ENCODE measurements at regions not wholly inside any gene's neighbourhood (a gene's known extent, or its start where the extent isn't known, plus 50 kb on each side); places are given as distances from the start of the nearest gene placed in this dataset.
A peak's percentile ranks its signal among the peaks of the same experiment; 100 is the strongest.

DNA sequence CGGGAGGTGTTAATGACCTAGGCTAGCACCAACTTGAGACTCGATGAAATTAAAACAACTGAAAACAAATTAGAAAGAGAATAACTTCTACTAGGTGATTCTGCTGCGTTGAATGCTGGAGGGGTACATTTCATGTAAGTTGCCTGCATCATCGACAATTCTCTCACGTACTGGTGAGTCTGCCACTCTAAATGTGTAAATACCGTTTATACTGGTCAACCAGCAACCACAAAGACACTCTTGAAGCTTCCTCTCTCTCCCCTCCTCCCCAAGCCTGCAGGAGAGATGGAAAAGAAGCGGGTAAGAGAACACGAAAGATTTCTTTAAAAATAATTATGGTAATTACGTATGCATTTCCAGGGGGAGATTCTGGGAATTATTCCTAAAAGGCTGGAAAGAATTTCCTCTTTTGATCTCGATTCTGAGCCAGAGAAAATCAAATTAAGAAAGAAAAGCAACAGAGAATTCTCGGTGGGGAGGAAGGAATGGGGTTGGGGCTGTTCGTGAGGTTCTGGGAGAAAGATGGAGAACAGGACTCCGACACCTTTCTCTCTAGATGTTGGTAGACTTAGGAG, 68.6 kb upstream of the MRTFB start:
- in situ Hi-C loops (cut with MboI; ENCODE audit: low pct_unique_long_range_greater_than_20kb in 2 of 9, low sequenced_read_pairs in 9 of 9, unreplicated experiment in 9 of 9) = loop anchor here in 1 of 9 experiments (10.0 to 25.0 kb wide), 2 partner anchors 58 to 185 kb away; no protein-coding TSS in a partner anchor
- ATAC-seq (replicated peaks in 6 of 8) = no peak
- no peak overlapping the region for H3K4me3 ChIP-seq
- H3K4me1 ChIP-seq (replicated peaks in 1 of 2) = peaks cover 3 to 22% of the 10 kb centered on the region in 2 donors
- WGBS, 10 experiments = 20 to 83% (median 71%) methylated on average over 1 to 13 of the region's 13 CpGs
- peak overlapping the region in 1 of 2 donors; percentile 2 for H3K27ac ChIP-seq

DNA sequence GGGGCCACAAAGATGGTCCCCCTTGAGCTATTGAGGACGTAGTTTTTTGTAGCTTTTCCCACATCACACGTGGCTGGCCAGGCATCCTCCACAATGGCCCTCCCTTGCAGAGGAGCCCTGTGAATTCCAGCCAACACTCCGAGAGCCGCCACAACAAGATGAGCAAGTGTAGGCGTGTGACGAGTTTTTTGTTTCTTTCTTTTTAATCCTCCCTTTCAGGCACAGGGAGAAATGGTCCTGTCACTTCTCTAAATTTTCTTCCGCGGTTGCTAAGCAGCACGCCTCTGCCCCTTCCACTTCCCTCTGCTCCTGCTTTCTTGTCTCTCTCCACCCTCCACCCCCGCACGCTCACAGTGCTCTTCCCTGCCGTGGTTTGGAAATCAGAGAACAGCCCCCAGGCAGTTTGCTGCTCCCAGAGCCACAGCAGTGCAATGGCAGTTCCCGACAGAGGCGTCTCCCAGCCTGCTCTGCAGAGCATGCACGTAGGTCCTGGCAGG, 68.0 kb upstream of the MRTFB start:
- Histone ChIP-seq H3K27ac (peak overlapping the region in 1 of 2 donors; percentile 2), H3K4me1 (replicated peaks in 1 of 2) (peaks cover 3 to 22% of the 10 kb centered on the region in 2 donors), H3K4me3 (peak overlapping the region; percentile 0 to 19 (median 10))
- in situ Hi-C loops (cut with MboI; ENCODE audit: low pct_unique_long_range_greater_than_20kb in 2 of 9, low sequenced_read_pairs in 9 of 9, unreplicated experiment in 9 of 9) = loop anchor here in 1 of 9 experiments (10.0 to 25.0 kb wide), 2 partner anchors 58 to 184 kb away; no protein-coding TSS in a partner anchor
- ATAC-seq (replicated peaks in 6 of 8) = peak; percentile 93 to 98 (median 98)
- WGBS, 10 experiments = 0 to 10% (median 0%) methylated on average over 1 to 3 of the region's 15 CpGs; no CpG with 5 or more reads in 4 of the 10 experiments

DNA sequence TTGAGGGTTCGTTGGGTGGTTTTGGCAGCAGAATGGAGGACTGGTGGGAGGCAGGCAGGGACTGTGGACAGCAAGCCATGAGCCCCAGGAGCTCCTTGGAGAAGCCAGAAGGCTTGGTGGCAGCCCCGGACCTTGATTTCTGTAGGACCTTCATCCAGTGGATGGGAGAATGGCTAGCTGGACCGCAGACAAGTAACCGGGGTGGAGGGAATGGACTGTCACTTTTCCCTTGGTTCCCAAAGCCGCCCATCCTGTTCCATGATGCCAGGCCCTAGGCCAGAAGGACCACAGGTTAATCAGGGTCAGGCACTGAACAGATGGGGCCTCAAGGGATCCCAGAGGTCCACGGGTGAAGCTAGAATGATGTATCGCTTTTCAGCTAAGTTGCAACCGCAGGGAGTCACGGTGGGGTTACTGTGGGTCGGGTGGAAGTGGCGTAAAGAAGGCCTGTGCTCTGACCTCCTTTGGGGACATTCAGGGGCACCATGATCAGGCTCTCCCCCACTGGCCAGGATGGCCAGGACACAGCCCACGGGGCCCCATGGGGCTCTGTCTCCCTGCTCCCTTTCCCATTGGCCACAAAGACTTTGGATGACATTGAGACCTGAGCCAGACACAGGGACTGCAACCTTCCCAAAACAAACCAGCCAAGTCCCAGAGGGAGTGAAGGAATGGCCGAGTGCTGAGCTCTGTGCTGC, 66.9 kb upstream of the MRTFB start:
- Histone ChIP-seq H3K27ac (no peak overlapping the region), H3K4me1 (replicated peaks in 1 of 2) (peaks cover 3 to 22% of the 10 kb centered on the region in 2 donors), H3K4me3 (no peak overlapping the region)
- in situ Hi-C loops (cut with MboI; ENCODE audit: low pct_unique_long_range_greater_than_20kb in 2 of 9, low sequenced_read_pairs in 9 of 9, unreplicated experiment in 9 of 9) = loop anchor here in 1 of 9 experiments (10.0 to 25.0 kb wide), 2 partner anchors 59 to 183 kb away; no protein-coding TSS in a partner anchor
- ATAC-seq (replicated peaks in 6 of 8) = no peak
- 53 to 95% (median 84%) methylated on average over 1 to 13 of the region's 13 CpGs; no CpG with 5 or more reads in 2 of the 10 experiments for WGBS, 10 experiments

DNA sequence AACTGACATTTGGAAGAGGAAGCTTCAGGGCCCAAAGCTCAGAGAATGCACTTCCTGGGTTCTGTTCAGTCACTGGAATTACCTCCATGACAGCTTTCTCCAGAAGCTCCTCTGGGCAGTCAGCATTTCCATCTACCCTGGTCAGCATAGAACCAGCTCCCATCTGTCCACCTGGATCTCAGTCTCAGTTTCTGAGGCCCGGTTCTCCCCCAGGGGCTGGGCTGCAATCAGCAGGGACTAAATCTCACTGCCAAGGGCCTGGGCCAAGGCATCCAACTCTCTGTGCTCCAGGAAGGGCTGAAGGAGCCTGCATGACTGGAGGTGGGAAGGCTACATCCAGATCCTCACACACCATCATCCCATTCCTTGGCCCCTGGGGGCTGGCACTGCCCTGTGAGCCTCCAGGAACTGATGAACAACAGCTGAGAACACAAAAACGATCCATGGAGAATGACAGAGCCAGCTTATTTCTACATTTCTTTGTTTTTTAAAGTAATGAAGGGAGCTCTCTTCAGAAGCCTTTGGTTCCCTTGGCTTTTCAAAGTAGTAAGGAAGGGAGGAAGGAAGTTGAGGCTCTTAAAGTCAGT, 66.3 kb upstream of the MRTFB start:
- in situ Hi-C loops (cut with MboI; ENCODE audit: low pct_unique_long_range_greater_than_20kb in 2 of 9, low sequenced_read_pairs in 9 of 9, unreplicated experiment in 9 of 9) = loop anchor here in 1 of 9 experiments (10.0 to 25.0 kb wide), 2 partner anchors 60 to 182 kb away; no protein-coding TSS in a partner anchor
- 13 to 100% (median 70%) methylated on average over 1 to 2 of the region's 2 CpGs; no CpG with 5 or more reads in 5 of the 10 experiments for WGBS, 10 experiments
- ATAC-seq (replicated peaks in 6 of 8) = no peak
- peaks cover 3 to 22% of the 10 kb centered on the region in 2 donors for H3K4me1 ChIP-seq (replicated peaks in 1 of 2)
- no peak overlapping the region for H3K27ac ChIP-seq
- H3K4me3 ChIP-seq = no peak overlapping the region

DNA sequence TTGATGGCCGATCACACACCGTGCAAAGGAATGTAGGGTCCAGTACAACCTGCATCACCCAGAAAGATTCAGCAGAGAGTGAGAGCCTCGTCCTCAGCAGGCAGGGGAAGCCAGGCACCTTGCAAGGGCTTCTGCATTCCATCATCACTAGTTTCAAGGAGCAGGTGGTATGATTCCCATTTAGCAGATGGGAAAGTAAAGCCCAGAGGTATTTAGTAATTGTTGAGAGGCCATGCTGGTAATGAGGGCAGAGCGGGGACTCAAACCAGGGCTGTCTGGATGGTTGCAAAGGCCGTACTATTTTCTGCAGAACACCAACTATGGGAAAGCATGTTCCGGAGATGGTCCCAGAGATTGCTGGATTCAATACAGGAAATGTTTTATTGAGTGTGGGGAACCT, 65.8 kb upstream of the MRTFB start:
- in situ Hi-C loops (cut with MboI; ENCODE audit: low pct_unique_long_range_greater_than_20kb in 2 of 9, low sequenced_read_pairs in 9 of 9, unreplicated experiment in 9 of 9) = loop anchor here in 1 of 9 experiments (10.0 to 25.0 kb wide), 2 partner anchors 61 to 182 kb away; no protein-coding TSS in a partner anchor
- WGBS, 10 experiments = 87 to 100% (median 100%) methylated on average over 1 to 4 of the region's 6 CpGs; no CpG with 5 or more reads in 4 of the 10 experiments
- ATAC-seq (replicated peaks in 6 of 8) = no peak
- no peak overlapping the region for H3K4me3 ChIP-seq
- peaks cover 3 to 20% of the 10 kb centered on the region in 2 donors for H3K4me1 ChIP-seq (replicated peaks in 1 of 2)
- H3K27ac ChIP-seq = no peak overlapping the region

DNA sequence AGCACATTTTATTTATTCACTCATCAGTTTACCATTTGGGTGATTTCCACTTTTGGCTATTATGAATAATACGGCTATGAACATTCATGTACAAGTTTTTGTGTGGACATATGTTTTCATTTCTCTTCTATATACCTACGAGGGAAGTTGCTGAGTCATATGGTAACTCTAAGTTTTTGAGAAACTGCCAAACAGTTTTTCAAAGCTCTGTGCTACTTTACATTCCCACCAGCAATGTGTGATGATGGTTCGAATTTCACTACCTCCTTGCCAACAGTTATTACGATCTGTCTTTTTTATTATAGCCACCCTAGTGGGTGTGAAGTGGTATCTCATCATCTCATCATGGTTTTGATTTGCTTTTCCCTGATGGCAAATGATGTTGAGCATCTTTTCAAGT, 63.7 kb upstream of the MRTFB start:
- no peak overlapping the region for H3K27ac ChIP-seq
- H3K4me3 ChIP-seq = no peak overlapping the region
- WGBS, 10 experiments = 0 to 100% (median 44%) methylated on average over 1 to 4 of the region's 4 CpGs
- in situ Hi-C loops (cut with MboI; ENCODE audit: low pct_unique_long_range_greater_than_20kb in 2 of 9, low sequenced_read_pairs in 9 of 9, unreplicated experiment in 9 of 9) = loop anchor here in 1 of 9 experiments (10.0 to 25.0 kb wide), 2 partner anchors 63 to 180 kb away; no protein-coding TSS in a partner anchor
- peak in 2 of 8 experiments; percentile 7 to 10 for ATAC-seq (replicated peaks in 6 of 8)
- H3K4me1 ChIP-seq (replicated peaks in 1 of 2) = peaks cover 3 to 21% of the 10 kb centered on the region in 2 donors

DNA sequence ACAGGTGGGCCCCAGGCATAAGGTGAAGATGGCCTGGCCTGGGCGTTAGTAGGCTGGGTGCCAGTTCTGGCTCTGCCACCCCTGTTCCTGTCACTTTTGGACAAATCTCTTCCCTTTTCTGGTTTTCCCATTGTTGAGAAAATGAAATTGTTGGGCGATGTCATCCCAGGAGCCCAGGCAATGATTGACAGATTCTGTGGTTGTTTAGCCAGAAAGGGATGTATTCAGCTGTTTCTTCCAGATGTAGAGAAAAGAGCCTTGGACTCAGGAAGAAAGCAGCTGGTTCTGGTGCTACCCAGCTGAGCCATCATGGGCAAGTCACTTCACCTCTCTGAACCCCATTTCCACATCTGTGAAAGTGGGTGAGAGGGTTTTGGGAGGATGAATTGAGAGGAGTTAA, 60.1 kb upstream of the MRTFB start:
- Histone ChIP-seq H3K4me1 (replicated peaks in 1 of 2) (peaks cover 11 to 17% of the 10 kb centered on the region in 2 donors), H3K27ac (no peak overlapping the region), H3K4me3 (no peak overlapping the region)
- no peak for ATAC-seq (replicated peaks in 6 of 8)
- WGBS, 10 experiments = 81 to 100% (median 100%) methylated on average over 1 to 2 of the region's 2 CpGs; no CpG with 5 or more reads in 4 of the 10 experiments
- in situ Hi-C loops (cut with MboI; ENCODE audit: low pct_unique_long_range_greater_than_20kb in 2 of 9, low sequenced_read_pairs in 9 of 9, unreplicated experiment in 9 of 9) = loop anchor here in 1 of 9 experiments (25.0 kb wide), 1 partner anchor 176 kb away; no protein-coding TSS in a partner anchor

DNA sequence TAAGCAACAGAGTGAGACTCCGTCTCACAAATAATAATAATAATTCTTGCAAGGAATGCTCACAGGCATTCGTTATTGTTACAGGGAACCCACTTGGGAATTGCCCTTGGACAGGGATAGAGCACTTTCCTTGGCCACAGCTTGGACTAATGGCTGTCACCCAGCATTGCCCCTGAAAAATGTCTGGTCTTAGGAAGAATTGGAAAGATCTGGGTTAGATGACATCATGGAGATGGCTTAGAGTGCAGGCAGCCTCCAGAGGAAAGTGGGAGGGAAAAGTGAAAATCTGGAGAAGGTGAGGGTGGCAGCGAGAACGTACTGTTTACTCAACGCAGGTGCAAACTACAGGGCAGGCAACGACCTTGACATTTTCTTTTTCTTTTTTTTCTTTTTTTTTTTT, 59.3 kb upstream of the MRTFB start:
- H3K27ac ChIP-seq = no peak overlapping the region
- peak in 3 of 8 experiments; percentile 15 to 38 (median 36) for ATAC-seq (replicated peaks in 6 of 8)
- in situ Hi-C loops (cut with MboI; ENCODE audit: low pct_unique_long_range_greater_than_20kb in 2 of 9, low sequenced_read_pairs in 9 of 9, unreplicated experiment in 9 of 9) = loop anchor here in 1 of 9 experiments (25.0 kb wide), 1 partner anchor 175 kb away; no protein-coding TSS in a partner anchor
- H3K4me1 ChIP-seq (replicated peaks in 1 of 2) = peaks cover 11 to 17% of the 10 kb centered on the region in 2 donors
- H3K4me3 ChIP-seq = no peak overlapping the region
- 23 to 84% (median 74%) methylated on average over 3 to 6 of the region's 6 CpGs; no CpG with 5 or more reads in 1 of the 10 experiments for WGBS, 10 experiments

DNA sequence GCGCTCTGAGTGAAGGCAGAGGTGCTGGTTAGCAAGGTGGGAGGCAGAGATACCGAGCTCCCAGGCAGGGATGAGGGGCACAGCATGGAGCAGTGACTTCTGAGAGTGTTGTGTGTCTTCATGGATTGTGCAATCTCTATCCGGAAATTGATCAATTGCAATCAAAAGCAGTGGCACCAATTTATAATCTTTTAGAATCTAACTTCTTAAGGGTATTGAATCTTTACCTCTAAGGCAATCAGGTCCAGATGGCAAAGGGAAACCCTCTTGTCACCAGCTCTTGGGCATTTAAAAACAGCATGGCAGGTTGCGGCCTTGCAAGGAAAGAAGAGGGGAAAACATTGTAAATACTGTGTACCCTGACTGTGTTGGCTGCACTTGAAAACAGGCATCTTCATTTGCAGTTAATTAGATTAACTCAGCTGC, 58.0 kb upstream of the MRTFB start:
- no peak for ATAC-seq (replicated peaks in 6 of 8)
- 17 to 100% (median 68%) methylated on average over 1 to 4 of the region's 4 CpGs for WGBS, 10 experiments
- no peak overlapping the region for H3K27ac ChIP-seq
- no peak overlapping the region for H3K4me3 ChIP-seq
- H3K4me1 ChIP-seq (replicated peaks in 1 of 2) = peaks cover 11 to 17% of the 10 kb centered on the region in 2 donors
- in situ Hi-C loops (cut with MboI; ENCODE audit: low pct_unique_long_range_greater_than_20kb in 2 of 9, low sequenced_read_pairs in 9 of 9, unreplicated experiment in 9 of 9) = loop anchor here in 1 of 9 experiments (25.0 kb wide), 1 partner anchor 174 kb away; no protein-coding TSS in a partner anchor

DNA sequence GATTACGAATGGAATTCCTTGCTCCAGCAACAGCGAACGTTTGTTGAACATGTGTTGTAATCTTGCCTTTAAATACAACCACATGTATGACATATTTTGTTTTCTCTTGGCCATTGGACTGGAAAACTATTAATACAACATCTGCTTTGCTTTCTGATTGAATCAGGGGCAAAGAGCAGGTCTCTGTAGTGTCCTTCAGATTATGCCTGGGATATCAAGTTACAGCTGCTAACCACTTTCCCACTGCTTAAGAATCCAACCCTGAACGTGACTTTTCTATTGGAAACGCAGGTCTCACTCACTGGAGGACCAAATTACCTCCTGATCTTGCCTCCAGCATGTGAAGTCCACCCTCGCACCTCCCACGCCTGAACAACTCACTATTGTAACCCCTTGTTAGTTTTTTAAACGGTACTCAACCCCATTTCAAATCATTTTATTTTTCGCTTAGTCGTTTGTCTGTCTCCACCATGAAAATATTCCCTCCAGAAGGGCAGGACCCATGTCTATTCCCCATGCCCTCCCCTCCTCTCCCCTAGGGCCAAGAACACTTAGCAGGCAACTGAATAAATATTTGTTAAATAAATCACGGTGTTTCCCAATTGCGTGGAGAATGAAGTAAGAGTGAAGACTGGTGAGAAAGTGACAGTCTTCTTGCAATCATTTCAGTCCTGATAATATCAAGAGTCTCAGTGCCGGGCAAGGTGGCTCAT, 57.4 kb upstream of the MRTFB start:
- Histone ChIP-seq H3K4me1 (replicated peaks in 1 of 2) (peaks cover 11 to 17% of the 10 kb centered on the region in 2 donors), H3K4me3 (no peak overlapping the region), H3K27ac (no peak overlapping the region)
- in situ Hi-C loops (cut with MboI; ENCODE audit: low pct_unique_long_range_greater_than_20kb in 2 of 9, low sequenced_read_pairs in 9 of 9, unreplicated experiment in 9 of 9) = loop anchor here in 1 of 9 experiments (25.0 kb wide), 1 partner anchor 174 kb away; no protein-coding TSS in a partner anchor
- 0 to 64% (median 43%) methylated on average over 1 to 12 of the region's 13 CpGs for WGBS, 10 experiments
- peak; percentile 24 to 82 (median 56) for ATAC-seq (replicated peaks in 6 of 8)

DNA sequence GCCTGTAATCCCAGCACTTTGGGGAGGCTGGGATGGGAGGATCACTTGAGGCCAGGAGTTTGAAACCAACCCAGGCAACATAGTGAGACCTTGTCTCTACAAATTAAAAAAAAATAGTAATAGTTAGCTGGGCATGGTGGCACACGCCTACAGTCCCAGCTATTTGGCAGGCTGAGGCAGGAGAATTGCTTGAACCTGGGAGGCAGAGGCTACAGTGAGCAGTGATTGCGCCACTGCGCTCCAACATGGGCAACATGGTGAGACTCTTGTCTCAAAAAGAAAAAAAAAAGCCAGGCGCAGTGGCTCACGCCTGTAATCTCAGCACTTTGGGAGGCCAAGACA, 56.9 kb upstream of the MRTFB start:
- WGBS, 10 experiments = 29 to 100% (median 87%) methylated on average over 1 to 5 of the region's 5 CpGs; no CpG with 5 or more reads in 3 of the 10 experiments
- ATAC-seq (replicated peaks in 6 of 8) = no peak
- in situ Hi-C loops (cut with MboI; ENCODE audit: low pct_unique_long_range_greater_than_20kb in 2 of 9, low sequenced_read_pairs in 9 of 9, unreplicated experiment in 9 of 9) = loop anchor here in 1 of 9 experiments (25.0 kb wide), 1 partner anchor 173 kb away; no protein-coding TSS in a partner anchor
- H3K4me3 ChIP-seq = no peak overlapping the region
- no peak overlapping the region for H3K27ac ChIP-seq
- peaks cover 11 to 17% of the 10 kb centered on the region in 2 donors for H3K4me1 ChIP-seq (replicated peaks in 1 of 2)

DNA sequence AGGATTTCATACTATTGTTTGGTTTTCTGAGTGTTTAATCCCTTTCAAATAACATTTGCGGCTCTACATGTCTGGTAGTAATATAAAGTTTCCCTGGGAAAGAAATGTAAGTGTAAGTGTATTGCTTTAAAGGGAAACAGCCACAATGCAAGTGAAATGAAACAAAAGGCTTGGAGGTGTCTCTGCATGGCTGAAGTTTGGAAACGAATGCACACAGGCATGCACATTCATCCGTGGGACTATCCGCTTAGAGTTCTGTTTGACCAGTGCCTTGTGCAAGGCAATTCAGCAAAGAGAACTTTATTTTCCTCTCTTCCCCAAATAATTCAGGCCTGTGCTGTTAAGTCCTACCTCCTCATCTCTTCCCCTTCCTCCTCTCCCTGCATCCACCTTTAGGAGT, 56.1 kb upstream of the MRTFB start:
- in situ Hi-C loops (cut with MboI; ENCODE audit: low pct_unique_long_range_greater_than_20kb in 2 of 9, low sequenced_read_pairs in 9 of 9, unreplicated experiment in 9 of 9) = loop anchor here in 1 of 9 experiments (25.0 kb wide), 1 partner anchor 172 kb away; no protein-coding TSS in a partner anchor
- ATAC-seq (replicated peaks in 6 of 8) = no peak
- H3K4me3 ChIP-seq = no peak overlapping the region
- H3K27ac ChIP-seq = no peak overlapping the region
- peaks cover 11 to 14% of the 10 kb centered on the region in 2 donors for H3K4me1 ChIP-seq (replicated peaks in 1 of 2)
- whole genome bisulfite sequencing, 10 experiments = 20 to 82% (median 45%) methylated on average over 1 to 4 of the region's 4 CpGs; no CpG with 5 or more reads in 1 of the 10 experiments

All from motor neuron (in vitro differentiated cells).